Testis (tissue), 2 donors: ENCODE measurements at regions not wholly inside any gene's neighbourhood (a gene's known extent, or its start where the extent isn't known, plus 50 kb on each side); places are given as distances from the start of the nearest gene placed in this dataset.
A peak's percentile ranks its signal among the peaks of the same experiment; 100 is the strongest.

ENCODE experiments used
- DNase-seq: peaks from one replicate; pipeline ENCODE4 v3.0.0-alpha.2; 2019
- H3K27ac ChIP-seq, 2 donors: fragments of 200-600 bp; sonication (generic); one replicate each; pipeline ENCODE4 v1.5.1; 2019
- H3K27me3 ChIP-seq: fragments of 200-600 bp; sonication (generic); one replicate; pipeline ENCODE4 v1.5.1; 2019
- H3K36me3 ChIP-seq: fragments of 200-600 bp; sonication (generic); one replicate; pipeline ENCODE4 v1.5.1; 2017; ENCODE audit warnings: low read depth; ENCODE audit errors: missing control alignments
- H3K4me1 ChIP-seq: fragments of 200-600 bp; sonication (generic); one replicate; pipeline ENCODE4 v1.5.1; 2019
- H3K4me3 ChIP-seq, 2 donors: fragments of 200-600 bp; sonication (generic); one replicate each; pipeline ENCODE4 v1.5.1; 2017 to 2019
- H3K9me3 ChIP-seq: fragments of 200-600 bp; sonication (generic); one replicate; pipeline ENCODE4 v1.5.1; 2017
- CTCF ChIP-seq, 3 experiments: fragments of 450-650 bp in 2 of 3; fragments of 200-600 bp in 1 of 3; sonication (generic) in 1 of 3; IDR thresholded peaks; one replicate each; pipeline ENCODE4 v1.5.1; 2016 to 2019; ENCODE audit warnings: antibody characterized with exemption in 3 of 3, mild to moderate bottlenecking in 2 of 3, moderate library complexity in 1 of 3
- POLR2A ChIP-seq: fragments of 450-650 bp; IDR thresholded peaks from one replicate; pipeline ENCODE4 v1.6.1; 2017; ENCODE audit warnings: antibody characterized with exemption, mild to moderate bottlenecking, moderate library complexity
- WGBS, 2 donors: methylation state at CpG; one replicate each; pipeline ENCODE4 v1.1.5; 2018; 5-methylcytosine and 5-hydroxymethylcytosine counted together
- intact Hi-C: fragments of 100-400 bp; cut with DNase I; formaldehyde crosslinking; loops from one replicate; pipeline ENCODE4 v1.15.1; 2023; ENCODE audit warnings: low total_unique reads

- no peaks in the 10 kb centered on the region for H3K27me3 ChIP-seq
- no peak for TF ChIP-seq POLR2A
- TF ChIP-seq CTCF (IDR thresholded peaks at IDR 0.05), result no peak
- H3K4me3 ChIP-seq, result no peak overlapping the region
- 77 to 80% methylated on average over 7 of the region's 7 CpGs for WGBS, 2 donors
- no peaks in the 10 kb centered on the region for H3K9me3 ChIP-seq
- H3K4me1 ChIP-seq, result peaks cover 13% of the 10 kb centered on the region
- intact Hi-C loops, result no loop called here
- DNase-seq, result no peak
- H3K27ac ChIP-seq, result no peak overlapping the region
- H3K36me3 ChIP-seq, result no peaks in the 10 kb centered on the region
These were observed 294.6 kb downstream of the MEX3B start for GRCh38 chr15:81751256-81751655.

GRCh38 chr15:81749716-81750375 is 296.0 kb downstream of the MEX3B start:
- no peak for DNase-seq
- Histone ChIP-seq H3K27me3 (no peaks in the 10 kb centered on the region), H3K36me3 (no peaks in the 10 kb centered on the region), H3K9me3 (no peaks in the 10 kb centered on the region), H3K27ac (no peak overlapping the region), H3K4me1 (peaks cover 13% of the 10 kb centered on the region), H3K4me3 (peak overlapping the region in 1 of 2 donors; percentile 9)
- 43 to 47% methylated on average over 1 to 26 of the region's 26 CpGs for WGBS, 2 donors
- TF ChIP-seq CTCF (IDR thresholded peaks at IDR 0.05) (no peak), POLR2A (no peak)
- intact Hi-C loops, result no loop called here

GRCh38 chr15:81747482-81747881 is 298.3 kb downstream of the MEX3B start:
- peaks cover 7% of the 10 kb centered on the region for H3K4me1 ChIP-seq
- WGBS, 2 donors, result 61 to 72% methylated on average over 2 of the region's 2 CpGs

GRCh38 chr15:81747026-81747425 is 298.8 kb downstream of the MEX3B start:
- WGBS, 2 donors, result 66 to 74% methylated on average over 3 of the region's 3 CpGs
- H3K27me3 ChIP-seq, result no peaks in the 10 kb centered on the region
- no peak for DNase-seq
- H3K9me3 ChIP-seq, result no peaks in the 10 kb centered on the region
- TF ChIP-seq CTCF (IDR thresholded peaks at IDR 0.05), result no peak
- no peak for TF ChIP-seq POLR2A
- H3K4me1 ChIP-seq, result peaks cover 4% of the 10 kb centered on the region
- no peaks in the 10 kb centered on the region for H3K36me3 ChIP-seq
- no peak overlapping the region for H3K4me3 ChIP-seq
- no peak overlapping the region for H3K27ac ChIP-seq
- intact Hi-C loops, result no loop called here

More at GRCh38 chr15:81747482-81747881, 298.3 kb downstream of the MEX3B start:
- Histone ChIP-seq H3K4me3 (no peak overlapping the region), H3K27me3 (no peaks in the 10 kb centered on the region), H3K36me3 (no peaks in the 10 kb centered on the region), H3K27ac (no peak overlapping the region), H3K9me3 (no peaks in the 10 kb centered on the region)
- intact Hi-C loops, result no loop called here
- no peak for DNase-seq
- TF ChIP-seq CTCF (IDR thresholded peaks at IDR 0.05) (no peak), POLR2A (no peak)

- intact Hi-C loops, result no loop called here
- Histone ChIP-seq H3K4me3 (no peak overlapping the region), H3K27ac (no peak overlapping the region), H3K4me1 (no peaks in the 10 kb centered on the region), H3K27me3 (no peaks in the 10 kb centered on the region), H3K36me3 (no peaks in the 10 kb centered on the region), H3K9me3 (no peaks in the 10 kb centered on the region)
- no peak for DNase-seq
- TF ChIP-seq CTCF (IDR thresholded peaks at IDR 0.05) (no peak), POLR2A (no peak)
- 88 to 89% methylated on average over 4 of the region's 4 CpGs for WGBS, 2 donors
These were observed 301.5 kb downstream of the MEX3B start for GRCh38 chr15:81744364-81744763.
